ENCODE measurements at regions not wholly inside any gene's neighbourhood (a gene's known extent, or its start where the extent isn't known, plus 50 kb on each side); places are given as distances from the start of the nearest gene placed in this dataset.

DNA sequence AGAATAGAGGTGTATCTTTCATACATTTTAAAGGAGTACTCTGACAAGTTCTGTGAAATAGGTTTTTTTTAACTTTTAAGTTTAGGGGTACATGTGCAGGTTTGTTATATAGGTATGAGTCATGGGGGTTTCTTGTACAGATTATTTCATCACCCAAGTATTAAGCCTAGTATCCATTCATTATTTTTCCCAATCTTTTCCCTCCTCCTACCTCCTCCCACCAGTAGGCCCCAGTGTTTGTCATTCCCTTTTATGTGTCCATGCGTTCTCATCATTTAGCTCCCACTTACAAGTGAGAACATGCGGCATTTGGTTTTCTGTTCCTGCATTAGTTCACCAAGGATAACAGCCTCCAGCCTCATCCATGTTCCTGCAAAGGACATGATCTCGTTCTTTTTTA, 175.5 kb downstream of the CYB561 start:
- TF ChIP-seq, protein P1, sequence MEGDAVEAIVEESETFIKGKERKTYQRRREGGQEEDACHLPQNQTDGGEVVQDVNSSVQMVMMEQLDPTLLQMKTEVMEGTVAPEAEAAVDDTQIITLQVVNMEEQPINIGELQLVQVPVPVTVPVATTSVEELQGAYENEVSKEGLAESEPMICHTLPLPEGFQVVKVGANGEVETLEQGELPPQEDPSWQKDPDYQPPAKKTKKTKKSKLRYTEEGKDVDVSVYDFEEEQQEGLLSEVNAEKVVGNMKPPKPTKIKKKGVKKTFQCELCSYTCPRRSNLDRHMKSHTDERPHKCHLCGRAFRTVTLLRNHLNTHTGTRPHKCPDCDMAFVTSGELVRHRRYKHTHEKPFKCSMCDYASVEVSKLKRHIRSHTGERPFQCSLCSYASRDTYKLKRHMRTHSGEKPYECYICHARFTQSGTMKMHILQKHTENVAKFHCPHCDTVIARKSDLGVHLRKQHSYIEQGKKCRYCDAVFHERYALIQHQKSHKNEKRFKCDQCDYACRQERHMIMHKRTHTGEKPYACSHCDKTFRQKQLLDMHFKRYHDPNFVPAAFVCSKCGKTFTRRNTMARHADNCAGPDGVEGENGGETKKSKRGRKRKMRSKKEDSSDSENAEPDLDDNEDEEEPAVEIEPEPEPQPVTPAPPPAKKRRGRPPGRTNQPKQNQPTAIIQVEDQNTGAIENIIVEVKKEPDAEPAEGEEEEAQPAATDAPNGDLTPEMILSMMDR (IDR thresholded peaks at IDR 0.05) = no peak
- TF ChIP-seq POLR2A (IDR thresholded peaks at IDR 0.05) (no peak), POLR2AphosphoS5 (IDR thresholded peaks at IDR 0.05) (no peak), EP300 (IDR thresholded peaks at IDR 0.05) (no peak)
